H1 (cell line): ENCODE measurements at regions not wholly inside any gene's neighbourhood (a gene's known extent, or its start where the extent isn't known, plus 50 kb on each side); places are given as distances from the start of the nearest gene placed in this dataset.

ENCODE experiments used
- CTCF ChIA-PET: fragments of 300-600 bp; sonication (Branson Sonifier 250); formaldehyde crosslinking; loops from one replicate; lab custom pipeline; 2021; ENCODE audit not compliant: partially characterized antibody; lab: Charles Lee
- POLR2A ChIA-PET: fragments of 300-600 bp; sonication (Branson Sonifier 250); formaldehyde crosslinking; loops from one replicate; lab custom pipeline; 2021; ENCODE audit warnings: inconsistent platforms; ENCODE audit not compliant: partially characterized antibody; lab: Charles Lee
- DNase-seq, 2 experiments: peaks; one replicate each; pipeline versions ENCODE4 v3.0.0 to v3.0.0-alpha.2; 2010 to 2022; ENCODE audit warnings: low spot score in 2 of 2, low read depth in 1 of 2, mixed read lengths in 1 of 2
- FAIRE-seq: peaks from 2 replicates; lab custom pipeline; 2011; peaks lifted over from hg19 to GRCh38; lab: Jason Lieb, UNC
- H2AFZ ChIP-seq: 2 replicates; pipeline ENCODE4 v1.8.1; 2012; ENCODE audit warnings: low read length, inconsistent platforms
- H2AK5ac ChIP-seq: 2 replicates; pipeline ENCODE4 v1.6.1; 2013; ENCODE audit warnings: low read depth, low read length
- H2BK120ac ChIP-seq: replicated peaks from 2 replicates; pipeline ENCODE3; 2013; ENCODE audit warnings: low read depth, low read length, inconsistent platforms
- H2BK12ac ChIP-seq: 2 replicates; pipeline ENCODE4 v1.6.1; 2013; ENCODE audit warnings: low read depth, low read length
- H2BK15ac ChIP-seq: 2 replicates; pipeline ENCODE4 v1.6.1; 2013; ENCODE audit warnings: low read length
- H2BK20ac ChIP-seq: 2 replicates; pipeline ENCODE4 v1.6.1; 2013; ENCODE audit warnings: low read length
- H2BK5ac ChIP-seq: 2 replicates; pipeline ENCODE4 v1.6.1; 2013; ENCODE audit warnings: low read depth, low read length
- H3K14ac ChIP-seq: 2 replicates; pipeline ENCODE4 v1.6.1; 2013; ENCODE audit warnings: inconsistent platforms; ENCODE audit not compliant: insufficient read length
- H3K18ac ChIP-seq: 2 replicates; pipeline ENCODE4 v1.6.1; 2013; ENCODE audit warnings: low read length; ENCODE audit errors: extremely low read depth
- H3K23ac ChIP-seq: 2 replicates; pipeline ENCODE4 v1.6.1; 2013; ENCODE audit warnings: inconsistent platforms; ENCODE audit not compliant: insufficient read length
- H3K23me2 ChIP-seq: 2 replicates; pipeline ENCODE4 v1.6.1; 2013; ENCODE audit warnings: low read depth, low read length
- H3K27ac ChIP-seq: 2 replicates; pipeline ENCODE4 v1.6.1; 2011; ENCODE audit warnings: low read depth, low read length, inconsistent platforms
- H3K27me3 ChIP-seq, 4 experiments: replicated peaks in 1 of 4; 1 replicate in 1 of 4; 2 replicates in 3 of 4; pipeline versions ENCODE4 v1.6.1 to v1.8.1; 2011 to 2013; ENCODE audit warnings: low read length in 3 of 4, mild to moderate bottlenecking in 3 of 4, inconsistent platforms in 2 of 4, mixed read lengths in 2 of 4, moderate library complexity in 1 of 4; ENCODE audit not compliant: control insufficient read depth in 3 of 4, insufficient read depth in 3 of 4; ENCODE audit errors: extremely low read depth in 1 of 4
- H3K36me3 ChIP-seq, 4 experiments: 2 replicates each; pipeline versions ENCODE4 v1.6.1 to v1.8.1; 2011 to 2013; ENCODE audit warnings: mild to moderate bottlenecking in 4 of 4, low read length in 3 of 4, moderate library complexity in 2 of 4, control low read depth in 1 of 4, inconsistent platforms in 1 of 4; ENCODE audit not compliant: insufficient read depth in 4 of 4, control insufficient read depth in 2 of 4
- H3K4ac ChIP-seq: replicated peaks from 2 replicates; pipeline ENCODE3; 2013; ENCODE audit warnings: low read length, low read depth, mixed read lengths, inconsistent platforms; ENCODE audit not compliant: insufficient read length
- H3K4me1 ChIP-seq, 4 experiments: replicated peaks in 1 of 4; 1 replicate in 1 of 4; 2 replicates in 3 of 4; pipeline versions ENCODE4 v1.6.1 to v1.8.1; 2011 to 2013; ENCODE audit warnings: low read length in 3 of 4, inconsistent platforms in 2 of 4, mixed read lengths in 1 of 4; ENCODE audit not compliant: insufficient read depth in 4 of 4, control insufficient read depth in 3 of 4
- H3K4me2 ChIP-seq, 2 experiments: 2 replicates each; pipeline versions ENCODE4 v1.6.1 to v1.8.1; 2011 to 2013; ENCODE audit warnings: low read depth in 2 of 2, low read length in 2 of 2, control low read depth in 1 of 2, inconsistent platforms in 1 of 2, mild to moderate bottlenecking in 1 of 2; ENCODE audit not compliant: insufficient read depth in 1 of 2
- H3K4me3 ChIP-seq, 4 experiments: fragments of 200-600, 300-600 bp in 1 of 4; sonication (generic), shearing (Covaris generic), sonication (Bioruptor Twin) in 1 of 4; 2 replicates each; pipeline versions ENCODE4 v1.5.1 to v1.8.1; 2011 to 2016; ENCODE audit warnings: low read length in 4 of 4, low read depth in 3 of 4, control low read depth in 2 of 4, inconsistent platforms in 2 of 4, mild to moderate bottlenecking in 2 of 4, mixed read lengths in 1 of 4, moderate library complexity in 1 of 4; ENCODE audit not compliant: insufficient read depth in 2 of 4; ENCODE audit errors: extremely low read depth in 1 of 4
- H3K56ac ChIP-seq: replicated peaks from 2 replicates; pipeline ENCODE3; 2013; ENCODE audit warnings: low read depth, mild to moderate bottlenecking, mixed read lengths, low read length, inconsistent platforms; ENCODE audit not compliant: insufficient read length
- H3K79me1 ChIP-seq: 2 replicates; pipeline ENCODE4 v1.6.1; 2013; ENCODE audit warnings: low read depth, low read length, control low read depth
- H3K79me2 ChIP-seq, 2 experiments: 2 replicates each; pipeline versions ENCODE4 v1.6.1 to v1.8.1; 2012 to 2013; ENCODE audit warnings: low read length in 2 of 2, mild to moderate bottlenecking in 2 of 2, inconsistent platforms in 1 of 2; ENCODE audit not compliant: insufficient read depth in 2 of 2, control insufficient read depth in 1 of 2
- H3K9ac ChIP-seq, 4 experiments: replicated peaks in 1 of 4; 1 replicate in 1 of 4; 2 replicates in 3 of 4; pipeline versions ENCODE4 v1.6.1 to v1.8.1; 2011 to 2013; ENCODE audit warnings: low read depth in 3 of 4, low read length in 3 of 4, control low read depth in 2 of 4, mild to moderate bottlenecking in 2 of 4, moderate library complexity in 2 of 4, inconsistent platforms in 1 of 4; ENCODE audit errors: extremely low read depth in 1 of 4
- H3K9me3 ChIP-seq, 2 experiments: 2 replicates each; pipeline versions ENCODE4 v1.6.1 to v1.8.1; 2012 to 2013; ENCODE audit warnings: mild to moderate bottlenecking in 2 of 2, moderate library complexity in 2 of 2, control low read depth in 1 of 2, inconsistent platforms in 1 of 2, low read depth in 1 of 2, low read length in 1 of 2, mixed read lengths in 1 of 2; ENCODE audit not compliant: insufficient read depth in 2 of 2
- H4K20me1 ChIP-seq, 2 experiments: replicated peaks in 1 of 2; 2 replicates each; pipeline versions ENCODE3 to v1.8.1; 2011 to 2013; ENCODE audit warnings: inconsistent platforms in 2 of 2, low read length in 2 of 2, mild to moderate bottlenecking in 1 of 2; ENCODE audit not compliant: insufficient read depth in 2 of 2, control insufficient read depth in 1 of 2
- H4K5ac ChIP-seq: 2 replicates; pipeline ENCODE4 v1.6.1; 2013; ENCODE audit warnings: low read length, low read depth, mixed read lengths, inconsistent platforms; ENCODE audit not compliant: insufficient read length
- H4K8ac ChIP-seq: 2 replicates; pipeline ENCODE4 v1.8.0; 2013; ENCODE audit warnings: mild to moderate bottlenecking, moderate library complexity, low read length, inconsistent platforms; ENCODE audit not compliant: insufficient read depth; ENCODE audit errors: extremely low read depth
- H4K91ac ChIP-seq: replicated peaks from 2 replicates; pipeline ENCODE3; 2013; ENCODE audit warnings: low read length, mixed read lengths, inconsistent platforms; ENCODE audit not compliant: insufficient read length
- CEBPB ChIP-seq: IDR thresholded peaks from 2 replicates; pipeline ENCODE4 v1.6.1; 2012; ENCODE audit warnings: low read depth, low read length
- TAF7 ChIP-seq: optimal IDR thresholded peaks from 2 replicates; pipeline ENCODE3; 2011; ENCODE audit warnings: low read depth, mild to moderate bottlenecking, inconsistent platforms, low read length, moderate library complexity, borderline replicate concordance
- WGBS, 2 experiments: shearing (Covaris generic) in 1 of 2; methylation state at CpG; one replicate each; pipeline versions ENCODE4 v1.1.6 to v1.1.7; 2013 to 2015; ENCODE audit warnings: low lambda C conversion rate in 2 of 2, mixed read lengths in 2 of 2, inconsistent platforms in 1 of 2, low coverage in 1 of 2, missing lambda C conversion rate in 1 of 2; ENCODE audit not compliant: insufficient replicate concordance in 2 of 2, insufficient coverage in 1 of 2, insufficient read length in 1 of 2; ENCODE audit errors: extremely low coverage in 1 of 2, missing lambda C conversion rate in 1 of 2; 5-methylcytosine and 5-hydroxymethylcytosine counted together

DNA sequence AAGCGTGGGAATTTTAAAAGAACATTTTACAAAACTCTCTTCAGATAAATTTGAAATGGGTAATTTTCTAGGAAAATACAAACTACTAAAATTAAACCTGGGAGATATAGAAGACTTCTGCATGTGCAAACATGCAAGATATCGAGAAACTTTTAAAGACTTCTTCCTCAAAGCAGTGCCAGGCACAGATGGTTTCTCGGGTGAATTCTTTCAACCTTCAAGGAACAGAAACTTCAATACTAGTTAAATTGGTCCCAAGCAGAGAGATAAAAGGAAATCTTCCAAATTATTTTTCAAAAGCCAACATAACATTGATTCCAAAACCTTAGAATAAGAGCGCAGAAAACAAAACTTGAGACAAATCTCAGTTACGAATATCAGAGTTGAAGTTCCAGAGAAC lies 732.7 kb downstream of the PDCD6IP start:
- no peak overlapping the region for H2BK20ac ChIP-seq
- no peak overlapping the region for H3K23ac ChIP-seq
- POLR2A ChIA-PET = no interaction called here
- no peak overlapping the region for H2AFZ ChIP-seq
- H3K56ac ChIP-seq = no peak overlapping the region
- CTCF ChIA-PET = no interaction called here
- no peak overlapping the region for H3K14ac ChIP-seq
- FAIRE-seq (no peak), DNase-seq (no peak)
- no peak overlapping the region for H3K27ac ChIP-seq
- no peaks in the 10 kb centered on the region for H3K79me2 ChIP-seq
- H3K23me2 ChIP-seq = no peaks in the 10 kb centered on the region; the same call in 1 of the 2 replicates
- no peak overlapping the region for H4K91ac ChIP-seq
- no peak overlapping the region for H3K9ac ChIP-seq
- no peak overlapping the region for H3K4me3 ChIP-seq
- no peak overlapping the region for H4K5ac ChIP-seq
- no peak overlapping the region for H3K4ac ChIP-seq
- peaks cover 0 to 1% (median 0%) of the 10 kb centered on the region in 4 experiments; a peak in 1 of 7 replicates for H3K27me3 ChIP-seq
- no peak overlapping the region for H4K8ac ChIP-seq
- H4K20me1 ChIP-seq = no peaks in the 10 kb centered on the region
- H3K4me2 ChIP-seq = no peak overlapping the region
- TF ChIP-seq TAF7 (no peak), CEBPB (no peak)
- H3K79me1 ChIP-seq = no peaks in the 10 kb centered on the region
- no peak overlapping the region for H2AK5ac ChIP-seq
- H2BK5ac ChIP-seq = no peak overlapping the region
- H3K4me1 ChIP-seq = no peaks in the 10 kb centered on the region
- 94% methylated on average over 5 of the region's 5 CpGs; no CpG with 5 or more reads in 1 of the 2 experiments for WGBS, 2 experiments
- H2BK15ac ChIP-seq = no peak overlapping the region
- no peaks in the 10 kb centered on the region for H3K9me3 ChIP-seq
- H2BK120ac ChIP-seq = no peak overlapping the region
- no peak overlapping the region for H3K18ac ChIP-seq
- H3K36me3 ChIP-seq = no peaks in the 10 kb centered on the region
- no peak overlapping the region for H2BK12ac ChIP-seq
